ENCODE measurements at regions not wholly inside any gene's neighbourhood (a gene's known extent, or its start where the extent isn't known, plus 50 kb on each side); places are given as distances from the start of the nearest gene placed in this dataset.

GRCh38 chr13:31870511-31870910, 131.2 kb downstream of the RXFP2 start:
- Mint-ChIP-seq H3K27me3 (ENCODE audit: insufficient read depth, low read depth, poor library complexity) (peaks cover 2% of the 10 kb centered on the region), H3K4me3 (no peak overlapping the region), H3K36me3 (ENCODE audit: low read depth) (no peaks in the 10 kb centered on the region), H3K9me3 (no peaks in the 10 kb centered on the region), H3K4me1 (peaks cover 10% of the 10 kb centered on the region), H3K27ac (no peak overlapping the region)
- Histone ChIP-seq H3K27ac (ENCODE audit: low read depth) (no peak overlapping the region), H3K79me2 (replicated peaks; ENCODE audit: insufficient read depth) (no peaks in the 10 kb centered on the region), H3K4me3 (no peak overlapping the region), H3K4me1 (ENCODE audit: insufficient read depth) (0 out of 2 replicates have a peak, but pooled peaks cover 9% of the 10 kb centered on the region), H4K20me1 (replicated peaks; ENCODE audit: insufficient read depth) (no peaks in the 10 kb centered on the region), H3K9me2 (ENCODE audit: insufficient read depth) (no peaks in the 10 kb centered on the region; the same call in 1 of the 2 replicates), H3F3A (replicated peaks; ENCODE audit: low read depth) (no peaks in the 10 kb centered on the region), H3K36me3 (ENCODE audit: insufficient read depth) (no peaks in the 10 kb centered on the region), H3K4me2 (no peak overlapping the region), H3K27me3 (ENCODE audit: insufficient read depth) (no peaks in the 10 kb centered on the region), H2AFZ (no peak overlapping the region)
- DNase-seq (ENCODE audit: low spot score) (no peak), ATAC-seq (no peak)
- TF ChIP-seq CTCF (conservative IDR thresholded peaks at IDR 0.05; ENCODE audit: low read depth in 2 of 2) (no peak), JUNB (IDR thresholded peaks at IDR 0.05; ENCODE audit: unreplicated experiment) (no peak), ZNF114 (CRISPR knock-in tag; IDR thresholded peaks at IDR 0.05) (no peak), CREB1 (CRISPR knock-in tag; IDR thresholded peaks at IDR 0.05; ENCODE audit: low read depth) (no peak), EZH2 (IDR thresholded peaks at IDR 0.05; ENCODE audit: low read depth, unreplicated experiment) (no peak), POLR2AphosphoS5 (IDR thresholded peaks at IDR 0.05; ENCODE audit: low read depth) (no peak), ZNF462 (CRISPR knock-in tag; IDR thresholded peaks at IDR 0.05) (no peak), EZH2phosphoT487 (IDR thresholded peaks at IDR 0.05; ENCODE audit: unreplicated experiment) (no peak), NANOG (IDR thresholded peaks at IDR 0.05; ENCODE audit: borderline replicate concordance) (no peak), ZNF331 (CRISPR knock-in tag; IDR thresholded peaks at IDR 0.05; ENCODE audit: low read depth) (no peak), STAT1 (IDR thresholded peaks at IDR 0.05; ENCODE audit: unreplicated experiment) (no peak)
- TF ChIP-seq, protein P1, sequence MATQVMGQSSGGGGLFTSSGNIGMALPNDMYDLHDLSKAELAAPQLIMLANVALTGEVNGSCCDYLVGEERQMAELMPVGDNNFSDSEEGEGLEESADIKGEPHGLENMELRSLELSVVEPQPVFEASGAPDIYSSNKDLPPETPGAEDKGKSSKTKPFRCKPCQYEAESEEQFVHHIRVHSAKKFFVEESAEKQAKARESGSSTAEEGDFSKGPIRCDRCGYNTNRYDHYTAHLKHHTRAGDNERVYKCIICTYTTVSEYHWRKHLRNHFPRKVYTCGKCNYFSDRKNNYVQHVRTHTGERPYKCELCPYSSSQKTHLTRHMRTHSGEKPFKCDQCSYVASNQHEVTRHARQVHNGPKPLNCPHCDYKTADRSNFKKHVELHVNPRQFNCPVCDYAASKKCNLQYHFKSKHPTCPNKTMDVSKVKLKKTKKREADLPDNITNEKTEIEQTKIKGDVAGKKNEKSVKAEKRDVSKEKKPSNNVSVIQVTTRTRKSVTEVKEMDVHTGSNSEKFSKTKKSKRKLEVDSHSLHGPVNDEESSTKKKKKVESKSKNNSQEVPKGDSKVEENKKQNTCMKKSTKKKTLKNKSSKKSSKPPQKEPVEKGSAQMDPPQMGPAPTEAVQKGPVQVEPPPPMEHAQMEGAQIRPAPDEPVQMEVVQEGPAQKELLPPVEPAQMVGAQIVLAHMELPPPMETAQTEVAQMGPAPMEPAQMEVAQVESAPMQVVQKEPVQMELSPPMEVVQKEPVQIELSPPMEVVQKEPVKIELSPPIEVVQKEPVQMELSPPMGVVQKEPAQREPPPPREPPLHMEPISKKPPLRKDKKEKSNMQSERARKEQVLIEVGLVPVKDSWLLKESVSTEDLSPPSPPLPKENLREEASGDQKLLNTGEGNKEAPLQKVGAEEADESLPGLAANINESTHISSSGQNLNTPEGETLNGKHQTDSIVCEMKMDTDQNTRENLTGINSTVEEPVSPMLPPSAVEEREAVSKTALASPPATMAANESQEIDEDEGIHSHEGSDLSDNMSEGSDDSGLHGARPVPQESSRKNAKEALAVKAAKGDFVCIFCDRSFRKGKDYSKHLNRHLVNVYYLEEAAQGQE (IDR thresholded peaks at IDR 0.05; ENCODE audit: unreplicated experiment): no peak
- TF ChIP-seq, protein P2, sequence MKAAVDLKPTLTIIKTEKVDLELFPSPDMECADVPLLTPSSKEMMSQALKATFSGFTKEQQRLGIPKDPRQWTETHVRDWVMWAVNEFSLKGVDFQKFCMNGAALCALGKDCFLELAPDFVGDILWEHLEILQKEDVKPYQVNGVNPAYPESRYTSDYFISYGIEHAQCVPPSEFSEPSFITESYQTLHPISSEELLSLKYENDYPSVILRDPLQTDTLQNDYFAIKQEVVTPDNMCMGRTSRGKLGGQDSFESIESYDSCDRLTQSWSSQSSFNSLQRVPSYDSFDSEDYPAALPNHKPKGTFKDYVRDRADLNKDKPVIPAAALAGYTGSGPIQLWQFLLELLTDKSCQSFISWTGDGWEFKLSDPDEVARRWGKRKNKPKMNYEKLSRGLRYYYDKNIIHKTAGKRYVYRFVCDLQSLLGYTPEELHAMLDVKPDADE (IDR thresholded peaks at IDR 0.05): no peak

All from GM23338 (cell line).